Chondrocyte (in vitro differentiated cells): ENCODE measurements at regions not wholly inside any gene's neighbourhood (a gene's known extent, or its start where the extent isn't known, plus 50 kb on each side); places are given as distances from the start of the nearest gene placed in this dataset.

Experiments
- DNase-seq: peaks from one replicate; pipeline ENCODE4 v3.0.0; 2021; ENCODE audit warnings: mixed read lengths, low spot score
- H3K27ac Mint-ChIP-seq: one replicate; pipeline ENCODE4 v1.8.0; 2021; ENCODE audit warnings: mild to moderate bottlenecking, moderate library complexity, mixed read lengths; ENCODE audit not compliant: unreplicated experiment
- H3K27me3 Mint-ChIP-seq: 2 replicates; pipeline ENCODE4 v1.8.0; 2021; ENCODE audit warnings: low read depth, mixed read lengths
- H3K36me3 Mint-ChIP-seq: 2 replicates; pipeline ENCODE4 v1.8.0; 2021; ENCODE audit warnings: low read depth, mixed read lengths
- H3K4me1 Mint-ChIP-seq: 2 replicates; pipeline ENCODE4 v1.8.0; 2021; ENCODE audit warnings: low read depth, mild to moderate bottlenecking, mixed read lengths
- H3K4me3 Mint-ChIP-seq: one replicate; pipeline ENCODE4 v1.8.0; 2021; ENCODE audit warnings: mild to moderate bottlenecking, moderate library complexity, mixed read lengths; ENCODE audit not compliant: unreplicated experiment
- H3K9me3 Mint-ChIP-seq: 2 replicates; pipeline ENCODE4 v1.8.0; 2021; ENCODE audit warnings: low read depth, mixed read lengths
- CTCF ChIP-seq: fragments of 200-600 bp; sonication (generic); IDR thresholded peaks from 2 replicates; pipeline ENCODE4 v1.5.0; 2021; ENCODE audit warnings: antibody characterized with exemption, mild to moderate bottlenecking, moderate library complexity

GRCh38 chr3:66139415-66139814, 81.4 kb upstream of the SLC25A26 start:
- Mint-ChIP-seq H3K27me3 (no peaks in the 10 kb centered on the region), H3K36me3 (no peaks in the 10 kb centered on the region), H3K4me3 (no peak overlapping the region), H3K9me3 (no peaks in the 10 kb centered on the region), H3K4me1 (peaks cover 17% of the 10 kb centered on the region), H3K27ac (no peak overlapping the region)
- TF ChIP-seq CTCF, result no peak
- DNase-seq, result no peak

- no peaks in the 10 kb centered on the region for H3K36me3 Mint-ChIP-seq
- no peaks in the 10 kb centered on the region for H3K27me3 Mint-ChIP-seq
- TF ChIP-seq CTCF, result peak; percentile 92
- DNase-seq, result no peak
- no peak overlapping the region for H3K27ac Mint-ChIP-seq
- no peak overlapping the region for H3K4me3 Mint-ChIP-seq
- peaks cover 17% of the 10 kb centered on the region for H3K4me1 Mint-ChIP-seq
- no peaks in the 10 kb centered on the region for H3K9me3 Mint-ChIP-seq
Measured at GRCh38 chr3:66138336-66139313, 82.2 kb upstream of the SLC25A26 start.

GRCh38 chr3:66136597-66136996, 84.2 kb upstream of the SLC25A26 start:
- TF ChIP-seq CTCF, result peak; percentile 21
- no peak overlapping the region for H3K4me3 Mint-ChIP-seq
- H3K4me1 Mint-ChIP-seq, result peaks cover 20% of the 10 kb centered on the region
- no peak for DNase-seq
- H3K27me3 Mint-ChIP-seq, result no peaks in the 10 kb centered on the region
- no peaks in the 10 kb centered on the region for H3K36me3 Mint-ChIP-seq
- H3K9me3 Mint-ChIP-seq, result no peaks in the 10 kb centered on the region
- no peak overlapping the region for H3K27ac Mint-ChIP-seq

GRCh38 chr3:66133853-66134445, 86.9 kb upstream of the SLC25A26 start:
- H3K27me3 Mint-ChIP-seq, result no peaks in the 10 kb centered on the region
- H3K36me3 Mint-ChIP-seq, result no peaks in the 10 kb centered on the region

More at GRCh38 chr3:66133853-66134445, 86.9 kb upstream of the SLC25A26 start:
- no peak for DNase-seq
- Mint-ChIP-seq H3K27ac (no peak overlapping the region), H3K9me3 (no peaks in the 10 kb centered on the region), H3K4me1 (peaks cover 15% of the 10 kb centered on the region), H3K4me3 (no peak overlapping the region)
- TF ChIP-seq CTCF, result no peak
